Smooth muscle cell (in vitro differentiated cells): ENCODE measurements at regions not wholly inside any gene's neighbourhood (a gene's known extent, or its start where the extent isn't known, plus 50 kb on each side); places are given as distances from the start of the nearest gene placed in this dataset.

ENCODE experiments used
- DNase-seq: peaks from one replicate; lab custom pipeline; 2025; ENCODE audit not compliant: unreplicated experiment; lab: John Stamatoyannopoulos, UW
- H2AFZ ChIP-seq: fragments of 200-600 bp; sonication (generic); 2 replicates; pipeline ENCODE4 v1.6.0; 2016; ENCODE audit warnings: antibody characterized with exemption, low read depth, mild to moderate bottlenecking
- H3F3A ChIP-seq: fragments of 200-600 bp; sonication (generic); 2 replicates; pipeline ENCODE4 v1.6.0; 2017; ENCODE audit warnings: antibody characterized with exemption, low read depth
- H3K27ac ChIP-seq: fragments of 200-600 bp; sonication (generic); 2 replicates; pipeline ENCODE4 v1.5.1; 2016; ENCODE audit warnings: low read depth, mild to moderate bottlenecking
- H3K27me3 ChIP-seq: fragments of 200-600 bp; sonication (generic); 2 replicates; pipeline ENCODE4 v1.6.1; 2016; ENCODE audit warnings: low read depth, mild to moderate bottlenecking
- H3K36me3 ChIP-seq: fragments of 200-600 bp; sonication (generic); 2 replicates; pipeline ENCODE4 v1.5.1; 2016; ENCODE audit warnings: low read depth
- H3K4me1 ChIP-seq: fragments of 200-600 bp; sonication (generic); 2 replicates; pipeline ENCODE4 v1.5.1; 2016; ENCODE audit warnings: low read depth
- H3K4me2 ChIP-seq: fragments of 200-600 bp; sonication (generic); 2 replicates; pipeline ENCODE4 v1.6.0; 2016; ENCODE audit warnings: mild to moderate bottlenecking
- H3K4me3 ChIP-seq: fragments of 200-600 bp; sonication (generic); 2 replicates; pipeline ENCODE4 v1.5.1; 2016; ENCODE audit warnings: mild to moderate bottlenecking
- H3K79me2 ChIP-seq: fragments of 200-600 bp; sonication (generic); 2 replicates; pipeline ENCODE4 v1.6.0; 2016; ENCODE audit warnings: low read depth, mild to moderate bottlenecking
- H3K9ac ChIP-seq: fragments of 200-600 bp; sonication (generic); 2 replicates; pipeline ENCODE4 v1.6.0; 2016; ENCODE audit warnings: low read depth
- H3K9me3 ChIP-seq: fragments of 200-600 bp; sonication (generic); replicated peaks from 2 replicates; pipeline ENCODE4 v1.5.1; 2016; ENCODE audit warnings: low read depth
- H4K20me1 ChIP-seq: fragments of 200-600 bp; sonication (generic); 2 replicates; pipeline ENCODE4 v1.6.0; 2016; ENCODE audit warnings: low read depth
- CTCF ChIP-seq: fragments of 200-600 bp; sonication (generic); IDR thresholded peaks from 2 replicates; pipeline ENCODE4 v1.5.1; 2017; ENCODE audit warnings: borderline replicate concordance, mild to moderate bottlenecking, antibody characterized with exemption; ENCODE audit not compliant: insufficient read depth, poor library complexity, severe bottlenecking
- WGBS: methylation state at CpG from one replicate; pipeline ENCODE4 v1.1.7; 2016; ENCODE audit warnings: low lambda C conversion rate; 5-methylcytosine and 5-hydroxymethylcytosine counted together

DNA sequence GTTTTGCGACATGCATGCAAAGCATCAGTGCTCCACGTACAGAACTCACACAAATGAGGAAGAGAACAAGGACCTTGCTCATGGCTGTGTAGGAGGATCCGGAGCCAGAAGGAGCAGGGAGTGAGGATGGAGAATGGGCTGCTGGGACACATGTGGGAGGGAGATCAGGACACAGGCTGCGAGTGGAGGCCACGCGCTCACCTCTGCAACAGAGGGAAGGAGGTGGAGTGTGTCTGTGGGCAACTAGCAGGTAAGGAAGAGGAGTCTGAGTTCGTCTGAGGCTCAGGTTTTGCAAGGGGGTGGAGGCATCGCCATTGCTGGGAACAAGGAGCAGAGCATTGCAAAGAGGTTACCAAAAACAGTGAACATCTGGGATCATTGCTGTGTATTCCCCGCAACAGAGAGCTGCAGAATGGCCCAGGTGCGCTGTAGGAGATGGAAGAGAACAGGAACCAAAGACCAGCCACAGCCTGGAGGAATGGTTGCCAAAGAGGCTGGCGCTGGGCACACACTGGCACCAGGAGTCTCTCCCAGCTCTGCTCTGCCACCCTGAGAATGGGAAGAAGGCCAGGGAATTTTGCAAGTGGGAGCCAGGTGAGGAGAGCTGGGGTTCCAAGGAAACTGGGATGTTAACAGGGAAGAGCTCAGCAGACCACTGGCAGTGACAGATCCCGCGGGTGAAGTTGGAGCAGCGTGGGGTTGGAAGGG lies 90.0 kb upstream of the RPS6KA2 start:
- H4K20me1 ChIP-seq: no peaks in the 10 kb centered on the region
- H3K27me3 ChIP-seq: peaks cover 6% of the 10 kb centered on the region
- H3K4me3 ChIP-seq: no peak overlapping the region
- H3K79me2 ChIP-seq: no peaks in the 10 kb centered on the region
- no peak overlapping the region for H3K27ac ChIP-seq
- no peaks in the 10 kb centered on the region for H3K9me3 ChIP-seq
- no peaks in the 10 kb centered on the region for H3K36me3 ChIP-seq
- 93% methylated on average over 14 of the region's 14 CpGs for WGBS
- DNase-seq: no peak
- H3F3A ChIP-seq: no peaks in the 10 kb centered on the region
- H2AFZ ChIP-seq: no peak overlapping the region
- H3K4me1 ChIP-seq: no peaks in the 10 kb centered on the region
- no peak overlapping the region for H3K4me2 ChIP-seq
- TF ChIP-seq CTCF: no peak
- no peak overlapping the region for H3K9ac ChIP-seq

GRCh38 chr6:166715992-166716391 lies 88.9 kb upstream of the RPS6KA2 start:
- no peak overlapping the region for H3K9ac ChIP-seq
- no peak overlapping the region for H3K4me3 ChIP-seq
- no peak for DNase-seq
- peaks cover 6% of the 10 kb centered on the region for H3K27me3 ChIP-seq
- no peaks in the 10 kb centered on the region for H3K79me2 ChIP-seq
- no peaks in the 10 kb centered on the region for H4K20me1 ChIP-seq
- H3F3A ChIP-seq: no peaks in the 10 kb centered on the region
- no peak overlapping the region for H3K27ac ChIP-seq
- H3K4me2 ChIP-seq: no peak overlapping the region
- WGBS: 81% methylated on average over 8 of the region's 8 CpGs
- H3K9me3 ChIP-seq: no peaks in the 10 kb centered on the region
- H2AFZ ChIP-seq: no peak overlapping the region
- no peaks in the 10 kb centered on the region for H3K36me3 ChIP-seq
- no peaks in the 10 kb centered on the region for H3K4me1 ChIP-seq
- no peak for TF ChIP-seq CTCF

DNA sequence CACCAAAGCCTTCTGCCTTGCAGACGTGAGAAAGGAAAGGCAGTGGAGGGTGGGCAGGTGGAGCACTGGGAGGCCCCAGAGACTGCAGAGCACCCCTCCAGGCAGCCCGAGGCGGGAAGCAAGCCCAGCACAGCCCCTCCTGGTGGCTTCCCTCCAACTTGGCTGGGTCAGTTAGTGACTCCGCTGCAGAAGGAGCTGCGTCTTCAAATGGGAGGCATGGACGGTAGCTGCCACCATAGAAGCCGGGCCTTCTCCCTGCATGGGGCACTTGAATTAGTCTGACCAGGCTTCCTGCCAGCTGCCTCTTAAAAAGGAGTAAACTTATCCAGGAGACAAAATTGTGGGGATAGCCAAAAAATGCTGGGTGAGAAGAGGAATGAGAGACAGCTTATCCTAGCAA lies 88.0 kb upstream of the RPS6KA2 start:
- Histone ChIP-seq H3K27ac (no peak overlapping the region), H3K27me3 (peaks cover 6% of the 10 kb centered on the region), H3K36me3 (no peaks in the 10 kb centered on the region), H3K9me3 (no peaks in the 10 kb centered on the region), H3K4me2 (no peak overlapping the region), H3K4me3 (no peak overlapping the region), H3K79me2 (no peaks in the 10 kb centered on the region), H3K9ac (no peak overlapping the region), H4K20me1 (no peaks in the 10 kb centered on the region), H3F3A (no peaks in the 10 kb centered on the region), H3K4me1 (no peaks in the 10 kb centered on the region), H2AFZ (no peak overlapping the region)
- no peak for DNase-seq
- WGBS: 89% methylated on average over 7 of the region's 7 CpGs
- no peak for TF ChIP-seq CTCF

DNA sequence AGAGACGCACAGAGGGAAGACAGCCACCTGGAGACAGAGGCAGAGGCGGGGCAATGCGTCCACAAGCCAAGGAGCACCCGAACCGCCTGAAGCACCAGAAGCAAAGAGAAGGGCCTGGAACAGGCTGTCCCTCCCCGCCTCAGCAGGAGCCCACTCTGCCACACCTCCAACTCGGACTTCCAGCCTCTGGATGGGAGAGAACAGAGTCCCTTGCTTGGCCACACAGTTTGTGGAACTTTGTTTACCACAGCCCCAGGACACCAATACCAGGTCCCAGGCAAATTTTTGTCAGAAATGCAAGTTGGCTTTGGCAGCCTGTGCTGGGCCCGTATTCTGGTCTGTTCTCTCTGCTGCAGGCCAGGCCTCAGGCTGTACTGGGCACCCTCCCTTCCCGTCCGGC lies 87.5 kb upstream of the RPS6KA2 start:
- Histone ChIP-seq H3K4me2 (no peak overlapping the region), H3K27me3 (peaks cover 6% of the 10 kb centered on the region), H2AFZ (no peak overlapping the region), H3F3A (no peaks in the 10 kb centered on the region), H4K20me1 (no peaks in the 10 kb centered on the region), H3K27ac (no peak overlapping the region), H3K4me1 (no peaks in the 10 kb centered on the region), H3K4me3 (no peak overlapping the region), H3K79me2 (no peaks in the 10 kb centered on the region), H3K36me3 (no peaks in the 10 kb centered on the region), H3K9ac (no peak overlapping the region), H3K9me3 (no peaks in the 10 kb centered on the region)
- no peak for DNase-seq
- 93% methylated on average over 10 of the region's 10 CpGs for WGBS
- no peak for TF ChIP-seq CTCF
